ENCODE measurements at regions not wholly inside any gene's neighbourhood (a gene's known extent, or its start where the extent isn't known, plus 50 kb on each side); places are given as distances from the start of the nearest gene placed in this dataset.

- H3K27me3 Mint-ChIP-seq (ENCODE audit: unreplicated experiment): no peaks in the 10 kb centered on the region
- H3K9me3 Mint-ChIP-seq (ENCODE audit: low read depth, unreplicated experiment): no peaks in the 10 kb centered on the region
- intact Hi-C loops (cut with micrococcal nuclease; ENCODE audit: unreplicated experiment): loop anchor here (5.0 kb wide), 2 partner anchors 36 to 74 kb away; no protein-coding TSS in a partner anchor
- no peak overlapping the region for H3K4me3 Mint-ChIP-seq (ENCODE audit: low read depth, unreplicated experiment)
- CTCF ChIA-PET: interaction anchor here (0.8 kb wide), 1 partner anchor 71 kb away, joined by 3 read pairs; no protein-coding TSS in a partner anchor
- BruUV-seq (replicated peaks): no TSS peak
- H3K4me1 Mint-ChIP-seq (ENCODE audit: low read depth, unreplicated experiment): peaks cover 28% of the 10 kb centered on the region
- no peaks in the 10 kb centered on the region for H3K36me3 Mint-ChIP-seq (ENCODE audit: insufficient read depth, unreplicated experiment)
- no peak overlapping the region for H3K27ac Mint-ChIP-seq (ENCODE audit: unreplicated experiment)
- no peak for TF ChIP-seq CTCF (IDR thresholded peaks at IDR 0.05; ENCODE audit: unreplicated experiment)
- DNase-seq: no peak
These were observed 135.9 kb upstream of the HMCN1 start for GRCh38 chr1:185598332-185598731.

- DNase-seq: peak; percentile 78
- CTCF ChIA-PET: interaction anchor here (0.6 to 3.7 kb wide), 22 partner anchors 10 to 358 kb away, joined by 3 to 51 read pairs (median 4); partner anchors contain the start of gene IVNS1ABP
- H3K9me3 Mint-ChIP-seq (ENCODE audit: low read depth, unreplicated experiment): no peaks in the 10 kb centered on the region
- peaks cover 40% of the 10 kb centered on the region for H3K4me1 Mint-ChIP-seq (ENCODE audit: low read depth, unreplicated experiment)
- no peak overlapping the region for H3K27ac Mint-ChIP-seq (ENCODE audit: unreplicated experiment)
- no peaks in the 10 kb centered on the region for H3K36me3 Mint-ChIP-seq (ENCODE audit: insufficient read depth, unreplicated experiment)
- BruUV-seq (replicated peaks): no TSS peak
- H3K4me3 Mint-ChIP-seq (ENCODE audit: low read depth, unreplicated experiment): no peak overlapping the region
- TF ChIP-seq CTCF (IDR thresholded peaks at IDR 0.05; ENCODE audit: unreplicated experiment): peak; percentile 75
- intact Hi-C loops (cut with micrococcal nuclease; ENCODE audit: unreplicated experiment): loop anchor here (2.0 to 5.0 kb wide), 3 partner anchors 34 to 279 kb away; partner anchors contain the start of gene IVNS1ABP
- no peaks in the 10 kb centered on the region for H3K27me3 Mint-ChIP-seq (ENCODE audit: unreplicated experiment)
These were observed 138.1 kb upstream of the HMCN1 start for GRCh38 chr1:185595835-185596667.

GRCh38 chr1:185594786-185595410 lies 139.3 kb upstream of the HMCN1 start:
- Mint-ChIP-seq H3K36me3 (ENCODE audit: insufficient read depth, unreplicated experiment) (no peaks in the 10 kb centered on the region), H3K27ac (ENCODE audit: unreplicated experiment) (no peak overlapping the region), H3K4me3 (ENCODE audit: low read depth, unreplicated experiment) (no peak overlapping the region), H3K9me3 (ENCODE audit: low read depth, unreplicated experiment) (no peaks in the 10 kb centered on the region), H3K4me1 (ENCODE audit: low read depth, unreplicated experiment) (peaks cover 40% of the 10 kb centered on the region), H3K27me3 (ENCODE audit: unreplicated experiment) (no peaks in the 10 kb centered on the region)
- CTCF ChIA-PET: interaction anchor here (0.7 to 3.7 kb wide), 9 partner anchors 28 to 534 kb away, joined by 3 to 51 read pairs (median 8); partner anchors contain the start of gene IVNS1ABP
- no TSS peak for BruUV-seq (replicated peaks)
- no peak for DNase-seq
- no peak for TF ChIP-seq CTCF (IDR thresholded peaks at IDR 0.05; ENCODE audit: unreplicated experiment)
- intact Hi-C loops (cut with micrococcal nuclease; ENCODE audit: unreplicated experiment): loop anchor here (2.0 to 5.0 kb wide), 3 partner anchors 33 to 278 kb away; partner anchors contain the start of gene IVNS1ABP

GRCh38 chr1:185593271-185593670 lies 140.9 kb upstream of the HMCN1 start:
- Mint-ChIP-seq H3K9me3 (ENCODE audit: low read depth, unreplicated experiment) (no peaks in the 10 kb centered on the region), H3K4me3 (ENCODE audit: low read depth, unreplicated experiment) (no peak overlapping the region), H3K36me3 (ENCODE audit: insufficient read depth, unreplicated experiment) (no peaks in the 10 kb centered on the region), H3K27me3 (ENCODE audit: unreplicated experiment) (no peaks in the 10 kb centered on the region), H3K27ac (ENCODE audit: unreplicated experiment) (no peak overlapping the region), H3K4me1 (ENCODE audit: low read depth, unreplicated experiment) (peaks cover 40% of the 10 kb centered on the region)
- no peak for DNase-seq
- CTCF ChIA-PET: no interaction called here
- no peak for TF ChIP-seq CTCF (IDR thresholded peaks at IDR 0.05; ENCODE audit: unreplicated experiment)
- BruUV-seq (replicated peaks): no TSS peak
- intact Hi-C loops (cut with micrococcal nuclease; ENCODE audit: unreplicated experiment): loop anchor here (2.0 kb wide), 1 partner anchor 152 kb away; no protein-coding TSS in a partner anchor
